H1 (cell line): ENCODE measurements at regions not wholly inside any gene's neighbourhood (a gene's known extent, or its start where the extent isn't known, plus 50 kb on each side); places are given as distances from the start of the nearest gene placed in this dataset.

ENCODE experiments used
- CTCF ChIA-PET: fragments of 300-600 bp; sonication (Branson Sonifier 250); formaldehyde crosslinking; loops from one replicate; lab custom pipeline; 2021; ENCODE audit not compliant: partially characterized antibody; lab: Charles Lee
- POLR2A ChIA-PET: fragments of 300-600 bp; sonication (Branson Sonifier 250); formaldehyde crosslinking; loops from one replicate; lab custom pipeline; 2021; ENCODE audit warnings: inconsistent platforms; ENCODE audit not compliant: partially characterized antibody; lab: Charles Lee
- DNase-seq, 2 experiments: peaks; one replicate each; pipeline versions ENCODE4 v3.0.0 to v3.0.0-alpha.2; 2010 to 2022; ENCODE audit warnings: low spot score in 2 of 2, low read depth in 1 of 2, mixed read lengths in 1 of 2
- FAIRE-seq: peaks from 2 replicates; lab custom pipeline; 2011; peaks lifted over from hg19 to GRCh38; lab: Jason Lieb, UNC
- H2AFZ ChIP-seq: 2 replicates; pipeline ENCODE4 v1.8.1; 2012; ENCODE audit warnings: low read length, inconsistent platforms
- H2AK5ac ChIP-seq: 2 replicates; pipeline ENCODE4 v1.6.1; 2013; ENCODE audit warnings: low read depth, low read length
- H2BK120ac ChIP-seq: replicated peaks from 2 replicates; pipeline ENCODE3; 2013; ENCODE audit warnings: low read depth, low read length, inconsistent platforms
- H2BK12ac ChIP-seq: 2 replicates; pipeline ENCODE4 v1.6.1; 2013; ENCODE audit warnings: low read depth, low read length
- H2BK15ac ChIP-seq: 2 replicates; pipeline ENCODE4 v1.6.1; 2013; ENCODE audit warnings: low read length
- H2BK20ac ChIP-seq: 2 replicates; pipeline ENCODE4 v1.6.1; 2013; ENCODE audit warnings: low read length
- H2BK5ac ChIP-seq: 2 replicates; pipeline ENCODE4 v1.6.1; 2013; ENCODE audit warnings: low read depth, low read length
- H3K14ac ChIP-seq: 2 replicates; pipeline ENCODE4 v1.6.1; 2013; ENCODE audit warnings: inconsistent platforms; ENCODE audit not compliant: insufficient read length
- H3K18ac ChIP-seq: 2 replicates; pipeline ENCODE4 v1.6.1; 2013; ENCODE audit warnings: low read length; ENCODE audit errors: extremely low read depth
- H3K23ac ChIP-seq: 2 replicates; pipeline ENCODE4 v1.6.1; 2013; ENCODE audit warnings: inconsistent platforms; ENCODE audit not compliant: insufficient read length
- H3K23me2 ChIP-seq: 2 replicates; pipeline ENCODE4 v1.6.1; 2013; ENCODE audit warnings: low read depth, low read length
- H3K27ac ChIP-seq: 2 replicates; pipeline ENCODE4 v1.6.1; 2011; ENCODE audit warnings: low read depth, low read length, inconsistent platforms
- H3K27me3 ChIP-seq, 4 experiments: replicated peaks in 1 of 4; 1 replicate in 1 of 4; 2 replicates in 3 of 4; pipeline versions ENCODE4 v1.6.1 to v1.8.1; 2011 to 2013; ENCODE audit warnings: low read length in 3 of 4, mild to moderate bottlenecking in 3 of 4, inconsistent platforms in 2 of 4, mixed read lengths in 2 of 4, moderate library complexity in 1 of 4; ENCODE audit not compliant: control insufficient read depth in 3 of 4, insufficient read depth in 3 of 4; ENCODE audit errors: extremely low read depth in 1 of 4
- H3K36me3 ChIP-seq, 4 experiments: 2 replicates each; pipeline versions ENCODE4 v1.6.1 to v1.8.1; 2011 to 2013; ENCODE audit warnings: mild to moderate bottlenecking in 4 of 4, low read length in 3 of 4, moderate library complexity in 2 of 4, control low read depth in 1 of 4, inconsistent platforms in 1 of 4; ENCODE audit not compliant: insufficient read depth in 4 of 4, control insufficient read depth in 2 of 4
- H3K4ac ChIP-seq: replicated peaks from 2 replicates; pipeline ENCODE3; 2013; ENCODE audit warnings: low read length, low read depth, mixed read lengths, inconsistent platforms; ENCODE audit not compliant: insufficient read length
- H3K4me1 ChIP-seq, 4 experiments: replicated peaks in 1 of 4; 1 replicate in 1 of 4; 2 replicates in 3 of 4; pipeline versions ENCODE4 v1.6.1 to v1.8.1; 2011 to 2013; ENCODE audit warnings: low read length in 3 of 4, inconsistent platforms in 2 of 4, mixed read lengths in 1 of 4; ENCODE audit not compliant: insufficient read depth in 4 of 4, control insufficient read depth in 3 of 4
- H3K4me2 ChIP-seq, 2 experiments: 2 replicates each; pipeline versions ENCODE4 v1.6.1 to v1.8.1; 2011 to 2013; ENCODE audit warnings: low read depth in 2 of 2, low read length in 2 of 2, control low read depth in 1 of 2, inconsistent platforms in 1 of 2, mild to moderate bottlenecking in 1 of 2; ENCODE audit not compliant: insufficient read depth in 1 of 2
- H3K4me3 ChIP-seq, 4 experiments: fragments of 200-600, 300-600 bp in 1 of 4; sonication (generic), shearing (Covaris generic), sonication (Bioruptor Twin) in 1 of 4; 2 replicates each; pipeline versions ENCODE4 v1.5.1 to v1.8.1; 2011 to 2016; ENCODE audit warnings: low read length in 4 of 4, low read depth in 3 of 4, control low read depth in 2 of 4, inconsistent platforms in 2 of 4, mild to moderate bottlenecking in 2 of 4, mixed read lengths in 1 of 4, moderate library complexity in 1 of 4; ENCODE audit not compliant: insufficient read depth in 2 of 4; ENCODE audit errors: extremely low read depth in 1 of 4
- H3K56ac ChIP-seq: replicated peaks from 2 replicates; pipeline ENCODE3; 2013; ENCODE audit warnings: low read depth, mild to moderate bottlenecking, mixed read lengths, low read length, inconsistent platforms; ENCODE audit not compliant: insufficient read length
- H3K79me1 ChIP-seq: 2 replicates; pipeline ENCODE4 v1.6.1; 2013; ENCODE audit warnings: low read depth, low read length, control low read depth
- H3K79me2 ChIP-seq, 2 experiments: 2 replicates each; pipeline versions ENCODE4 v1.6.1 to v1.8.1; 2012 to 2013; ENCODE audit warnings: low read length in 2 of 2, mild to moderate bottlenecking in 2 of 2, inconsistent platforms in 1 of 2; ENCODE audit not compliant: insufficient read depth in 2 of 2, control insufficient read depth in 1 of 2
- H3K9ac ChIP-seq, 4 experiments: replicated peaks in 1 of 4; 1 replicate in 1 of 4; 2 replicates in 3 of 4; pipeline versions ENCODE4 v1.6.1 to v1.8.1; 2011 to 2013; ENCODE audit warnings: low read depth in 3 of 4, low read length in 3 of 4, control low read depth in 2 of 4, mild to moderate bottlenecking in 2 of 4, moderate library complexity in 2 of 4, inconsistent platforms in 1 of 4; ENCODE audit errors: extremely low read depth in 1 of 4
- H3K9me3 ChIP-seq, 2 experiments: 2 replicates each; pipeline versions ENCODE4 v1.6.1 to v1.8.1; 2012 to 2013; ENCODE audit warnings: mild to moderate bottlenecking in 2 of 2, moderate library complexity in 2 of 2, control low read depth in 1 of 2, inconsistent platforms in 1 of 2, low read depth in 1 of 2, low read length in 1 of 2, mixed read lengths in 1 of 2; ENCODE audit not compliant: insufficient read depth in 2 of 2
- H4K20me1 ChIP-seq, 2 experiments: replicated peaks in 1 of 2; 2 replicates each; pipeline versions ENCODE3 to v1.8.1; 2011 to 2013; ENCODE audit warnings: inconsistent platforms in 2 of 2, low read length in 2 of 2, mild to moderate bottlenecking in 1 of 2; ENCODE audit not compliant: insufficient read depth in 2 of 2, control insufficient read depth in 1 of 2
- H4K5ac ChIP-seq: 2 replicates; pipeline ENCODE4 v1.6.1; 2013; ENCODE audit warnings: low read length, low read depth, mixed read lengths, inconsistent platforms; ENCODE audit not compliant: insufficient read length
- H4K8ac ChIP-seq: 2 replicates; pipeline ENCODE4 v1.8.0; 2013; ENCODE audit warnings: mild to moderate bottlenecking, moderate library complexity, low read length, inconsistent platforms; ENCODE audit not compliant: insufficient read depth; ENCODE audit errors: extremely low read depth
- H4K91ac ChIP-seq: replicated peaks from 2 replicates; pipeline ENCODE3; 2013; ENCODE audit warnings: low read length, mixed read lengths, inconsistent platforms; ENCODE audit not compliant: insufficient read length
- CBX5 ChIP-seq: fragments of 300-800, 300-1000 bp; sonication (generic); IDR thresholded peaks from 2 replicates; pipeline ENCODE4 v1.7.1; 2016; ENCODE audit warnings: antibody characterized with exemption, low read length, low read depth
- POU5F1 ChIP-seq: IDR thresholded peaks from 2 replicates; pipeline ENCODE4 v1.6.1; 2011; ENCODE audit warnings: low read depth, mild to moderate bottlenecking, low read length, moderate library complexity
- WGBS, 2 experiments: shearing (Covaris generic) in 1 of 2; methylation state at CpG; one replicate each; pipeline versions ENCODE4 v1.1.6 to v1.1.7; 2013 to 2015; ENCODE audit warnings: low lambda C conversion rate in 2 of 2, mixed read lengths in 2 of 2, inconsistent platforms in 1 of 2, low coverage in 1 of 2, missing lambda C conversion rate in 1 of 2; ENCODE audit not compliant: insufficient replicate concordance in 2 of 2, insufficient coverage in 1 of 2, insufficient read length in 1 of 2; ENCODE audit errors: extremely low coverage in 1 of 2, missing lambda C conversion rate in 1 of 2; 5-methylcytosine and 5-hydroxymethylcytosine counted together

DNA sequence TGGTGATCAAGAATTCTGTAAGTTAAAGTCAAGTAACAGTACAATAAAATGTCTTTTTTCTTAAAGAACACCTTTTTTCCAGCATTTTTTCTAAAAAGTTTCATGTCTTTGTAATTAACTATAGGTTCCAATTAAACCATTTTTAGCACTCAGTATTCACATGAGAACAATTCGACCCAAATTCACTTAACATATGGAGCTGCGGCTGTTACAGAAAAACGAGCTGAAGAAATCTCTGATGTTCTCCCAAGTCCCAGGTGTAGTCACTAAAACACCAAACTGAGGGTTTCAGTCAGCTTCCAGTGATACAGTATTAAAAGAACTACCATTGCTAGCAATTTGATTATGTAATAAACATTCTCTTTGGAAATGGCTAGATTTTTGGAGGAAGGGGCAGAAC, 117.6 kb downstream of the TNFSF13B start:
- no peak overlapping the region for H2BK15ac ChIP-seq

More for the DNA sequence above, 117.6 kb downstream of the TNFSF13B start:
- Histone ChIP-seq H3K4ac (no peak overlapping the region), H4K8ac (no peak overlapping the region), H3K4me2 (no peak overlapping the region), H2BK120ac (no peak overlapping the region), H3K14ac (no peak overlapping the region), H4K91ac (no peak overlapping the region), H3K9ac (no peak overlapping the region), H2AFZ (no peak overlapping the region), H3K23me2 (no peaks in the 10 kb centered on the region), H2BK20ac (no peak overlapping the region), H4K20me1 (no peaks in the 10 kb centered on the region), H3K23ac (no peak overlapping the region), H2BK12ac (no peak overlapping the region), H2AK5ac (no peak overlapping the region), H3K36me3 (no peaks in the 10 kb centered on the region), H3K27me3 (no peaks in the 10 kb centered on the region), H3K79me1 (no peaks in the 10 kb centered on the region), H3K9me3 (no peaks in the 10 kb centered on the region), H3K79me2 (no peaks in the 10 kb centered on the region), H3K56ac (no peak overlapping the region), H4K5ac (no peak overlapping the region), H3K4me3 (no peak overlapping the region), H2BK5ac (no peak overlapping the region), H3K4me1 (no peaks in the 10 kb centered on the region), H3K18ac (no peak overlapping the region), H3K27ac (no peak overlapping the region)
- TF ChIP-seq CBX5 (no peak), POU5F1 (no peak)
- WGBS, 2 experiments = 84% methylated on average over 3 of the region's 3 CpGs; no CpG with 5 or more reads in 1 of the 2 experiments
- CTCF ChIA-PET = no interaction called here
- no peak for DNase-seq
- no peak for FAIRE-seq
- POLR2A ChIA-PET = no interaction called here
